Fibroblast of gingiva (primary cell): ENCODE measurements at regions not wholly inside any gene's neighbourhood (a gene's known extent, or its start where the extent isn't known, plus 50 kb on each side); places are given as distances from the start of the nearest gene placed in this dataset.

Source experiments
- DNase-seq: peaks from one replicate; pipeline ENCODE4 v3.0.0-alpha.2; 2011; ENCODE audit warnings: low read depth

GRCh38 chr10:117875793-117876192, 170.9 kb downstream of the RAB11FIP2 start:
- no peak for DNase-seq

- no peak for DNase-seq
These were observed 170.5 kb downstream of the RAB11FIP2 start for GRCh38 chr10:117876210-117876609.

GRCh38 chr10:117878626-117879025, 168.1 kb downstream of the RAB11FIP2 start:
- no peak for DNase-seq

DNA sequence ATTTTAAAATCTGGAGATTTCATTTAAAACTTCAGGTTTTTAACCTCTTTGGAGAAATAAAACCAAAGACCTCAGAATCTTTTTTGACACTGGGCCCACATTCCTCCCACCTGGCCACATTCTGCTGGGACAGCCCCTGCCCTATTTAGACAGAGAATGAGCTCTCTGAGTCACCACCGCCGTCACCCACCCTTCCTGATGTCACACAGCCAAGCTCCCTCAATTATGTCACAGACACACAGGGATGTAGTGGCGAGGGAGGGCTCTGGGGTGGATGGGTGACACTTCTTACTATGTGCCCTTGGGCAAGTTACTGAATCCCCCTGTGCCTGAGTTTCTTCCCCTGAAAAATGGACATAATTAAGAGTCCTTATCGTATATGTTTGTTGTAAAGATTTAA, 162.6 kb downstream of the RAB11FIP2 start:
- no peak for DNase-seq

GRCh38 chr10:117884592-117884991, 162.1 kb downstream of the RAB11FIP2 start:
- DNase-seq: no peak

- no peak for DNase-seq
These were observed 161.4 kb downstream of the RAB11FIP2 start for GRCh38 chr10:117885206-117885829.

DNA sequence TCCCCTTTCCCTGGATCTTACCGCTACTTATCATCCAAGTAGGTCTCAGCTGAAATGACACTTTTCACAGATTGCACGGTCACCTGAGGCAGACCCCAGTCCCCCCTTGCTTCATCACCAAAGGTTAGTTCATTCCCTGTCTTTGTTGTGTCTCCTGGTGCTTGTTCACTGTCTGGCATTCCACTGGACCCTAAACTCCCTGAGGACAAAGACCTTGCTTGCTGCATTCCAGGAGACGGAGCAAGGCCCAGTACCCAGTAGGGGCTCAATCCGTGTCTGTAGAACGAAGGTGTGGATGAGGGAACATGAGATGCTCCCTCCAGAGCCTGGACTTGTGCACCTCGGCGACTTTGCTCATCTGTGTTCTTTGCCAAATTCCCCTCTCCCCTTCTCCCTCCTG, 160.0 kb downstream of the RAB11FIP2 start:
- DNase-seq: no peak

DNA sequence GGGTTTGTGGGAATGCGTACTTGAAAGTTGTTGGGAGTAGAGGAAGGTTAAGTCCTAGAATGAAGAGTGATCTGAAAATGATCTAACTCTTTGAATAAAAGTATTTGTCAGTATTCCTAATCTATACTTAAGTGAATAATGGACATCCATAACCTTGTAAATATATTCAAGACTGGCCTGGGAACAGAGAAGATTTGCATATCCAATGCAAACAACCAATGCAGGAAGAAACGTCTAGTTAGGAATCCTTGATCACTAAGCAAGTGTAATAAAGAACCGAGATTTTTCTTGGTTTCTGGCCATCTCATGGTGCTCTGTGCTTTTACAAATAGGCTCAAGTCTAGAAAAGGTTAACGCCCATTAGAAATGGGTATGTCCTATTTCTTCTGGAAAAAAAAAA, 157.1 kb downstream of the RAB11FIP2 start:
- no peak for DNase-seq

DNA sequence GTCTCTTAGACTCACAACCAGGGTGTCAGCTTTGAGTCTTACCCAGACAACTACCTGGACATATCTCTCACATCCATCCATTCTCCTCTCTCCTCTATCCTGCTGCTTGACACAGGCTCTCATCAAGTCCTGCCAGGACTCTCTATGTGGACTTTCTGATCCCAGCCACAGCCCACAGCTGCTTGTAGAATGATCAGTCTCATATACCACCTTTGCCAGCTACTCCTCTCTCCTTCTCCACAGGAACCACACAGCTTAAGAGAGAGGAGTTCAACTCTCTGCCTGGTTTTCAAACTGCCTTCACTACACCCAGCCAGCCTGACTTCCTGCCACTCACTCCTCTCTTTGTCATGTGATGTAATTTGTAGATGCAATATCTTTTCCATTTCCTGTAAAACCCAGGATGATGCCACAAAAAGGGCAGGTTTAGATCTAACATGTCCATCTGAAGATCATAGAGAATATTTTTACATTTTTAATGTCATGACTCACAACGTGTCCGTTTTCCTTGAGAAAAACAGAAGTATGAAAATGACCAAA, 154.0 kb downstream of the RAB11FIP2 start:
- no peak for DNase-seq

DNA sequence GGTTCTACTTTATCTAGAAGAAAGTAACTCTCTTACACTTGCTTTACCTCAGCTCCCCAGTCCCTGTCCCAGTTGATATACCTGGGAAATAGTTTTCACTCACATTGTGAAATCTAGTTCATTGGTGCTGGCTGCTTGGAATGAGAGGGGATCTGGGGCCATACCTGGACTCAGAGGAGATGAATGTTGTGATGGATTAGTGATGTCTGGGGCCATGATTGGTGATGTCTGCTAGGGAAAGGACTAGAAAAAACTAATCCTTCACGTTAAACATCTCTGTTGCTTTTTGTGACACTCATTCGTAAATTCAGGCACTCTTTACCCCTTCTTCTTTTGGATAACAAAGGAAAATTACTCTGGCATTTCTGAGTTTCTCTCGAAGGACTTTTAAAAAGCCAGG, 152.4 kb downstream of the RAB11FIP2 start:
- no peak for DNase-seq

DNA sequence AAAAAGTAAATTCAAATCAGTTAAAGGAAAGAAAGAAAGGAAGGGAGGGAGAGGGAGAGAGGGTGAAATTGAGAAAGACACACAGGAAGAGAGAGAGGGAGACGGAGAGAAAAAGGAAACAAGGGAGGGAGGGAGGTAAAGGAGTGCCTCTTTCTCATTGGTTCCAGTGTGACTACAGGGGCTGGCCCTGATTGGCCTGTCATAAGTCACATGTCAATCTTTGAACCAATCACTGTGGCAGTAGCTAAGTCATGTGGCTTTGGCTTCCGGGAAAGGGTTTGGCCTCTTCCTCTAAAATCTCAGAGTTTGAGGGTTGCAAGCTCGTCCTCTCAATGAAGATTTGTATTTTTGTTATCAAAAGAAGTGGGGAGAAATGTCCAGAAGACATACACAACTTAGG, 150.2 kb downstream of the RAB11FIP2 start:
- no peak for DNase-seq

- DNase-seq: no peak
These were observed 147.5 kb downstream of the RAB11FIP2 start for GRCh38 chr10:117899181-117899683.

DNA sequence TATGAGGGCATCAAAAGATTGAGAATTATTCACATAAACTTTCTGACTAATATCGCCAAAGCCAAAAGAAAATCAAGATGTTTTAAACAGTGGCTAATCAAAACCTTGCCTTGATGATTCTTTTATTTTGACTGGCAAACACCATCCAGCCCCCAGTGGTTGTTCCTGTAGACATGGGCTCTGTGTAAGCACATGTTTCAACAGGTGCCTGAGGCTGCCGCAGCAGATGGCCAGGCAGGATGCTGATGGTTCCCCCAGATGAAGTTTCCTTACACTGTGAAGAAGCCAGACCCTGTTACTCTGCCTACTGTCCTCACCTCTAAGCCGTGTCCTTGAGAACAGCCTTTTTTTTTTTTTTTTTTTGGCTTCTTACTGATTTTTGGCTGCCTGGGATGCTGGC, 146.5 kb downstream of the RAB11FIP2 start:
- DNase-seq: no peak

DNA sequence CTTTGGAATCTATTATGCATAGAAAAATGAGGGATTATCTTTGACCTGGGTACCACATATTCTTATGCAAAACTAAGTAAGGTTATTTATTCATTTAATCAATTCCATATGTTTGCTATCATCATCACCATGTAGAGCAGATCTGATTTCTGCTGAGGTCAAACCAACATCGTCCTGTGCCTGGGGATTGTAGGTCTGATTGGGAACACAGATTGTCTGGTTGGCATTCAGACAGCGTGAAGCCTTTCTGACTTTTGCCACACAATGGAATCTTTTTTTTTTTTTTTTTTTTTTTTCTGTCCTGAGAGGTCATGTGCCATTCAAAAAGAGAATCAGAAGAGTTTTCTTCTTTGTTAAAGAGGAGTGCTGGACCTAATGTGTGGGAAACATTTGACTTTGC, 142.9 kb downstream of the RAB11FIP2 start:
- DNase-seq: no peak

DNA sequence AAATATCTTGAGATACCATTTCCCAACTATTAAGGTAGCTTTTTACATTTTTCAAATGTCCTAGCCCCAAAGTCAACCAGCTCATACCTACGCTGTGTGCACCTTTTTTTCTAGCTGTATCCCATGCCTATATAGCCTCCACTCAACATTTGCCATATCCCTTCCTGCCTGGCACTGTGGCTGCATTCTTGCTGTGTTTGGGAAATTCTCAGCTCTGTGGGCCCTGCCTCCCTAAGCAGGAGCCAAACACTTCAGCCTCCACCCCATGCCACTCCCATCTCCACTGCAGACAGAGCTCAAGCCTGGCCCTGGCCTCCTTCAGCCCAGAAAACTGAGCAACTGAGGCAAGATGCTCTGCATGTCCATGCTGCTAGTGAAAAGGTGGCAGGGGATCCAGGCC, 141.3 kb downstream of the RAB11FIP2 start:
- DNase-seq: no peak

DNA sequence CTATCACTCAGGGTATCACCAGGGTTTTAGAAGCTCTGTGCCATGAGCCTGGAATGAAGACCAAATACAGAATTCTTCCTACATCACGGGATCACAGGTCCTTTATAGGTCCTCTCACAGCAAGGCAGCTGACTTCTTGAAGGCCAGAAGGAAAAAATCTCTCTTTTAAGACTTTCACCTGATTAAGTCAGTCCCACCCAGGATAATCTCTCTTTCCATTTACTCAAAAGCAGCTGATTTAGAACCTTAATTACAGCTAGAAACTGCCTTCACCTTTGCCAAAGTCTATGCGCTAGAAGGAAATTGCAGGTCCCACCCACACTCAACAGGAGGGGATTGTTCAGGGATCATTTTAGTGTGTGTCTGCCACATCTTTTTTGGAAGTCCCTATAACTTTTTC, 135.1 kb downstream of the RAB11FIP2 start:
- DNase-seq: no peak

DNA sequence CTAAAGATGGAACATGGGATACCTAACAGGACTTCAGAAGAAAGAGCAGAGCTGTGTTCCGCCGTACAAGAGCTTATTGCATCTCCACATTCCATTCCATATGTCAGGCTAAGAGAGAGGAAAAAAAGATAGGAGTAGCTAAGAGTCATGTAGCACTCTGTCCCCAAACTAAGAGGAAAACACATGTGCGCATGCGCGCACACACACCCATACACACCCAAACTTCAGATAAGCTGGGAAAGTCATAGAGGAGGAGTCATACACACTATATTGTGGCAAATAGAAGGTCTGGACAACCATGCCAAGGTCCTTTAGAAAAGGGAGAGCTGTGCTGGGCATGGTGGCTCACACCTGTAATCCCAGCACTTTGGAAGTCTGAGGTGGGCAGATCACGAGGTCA, 132.4 kb downstream of the RAB11FIP2 start:
- no peak for DNase-seq

DNA sequence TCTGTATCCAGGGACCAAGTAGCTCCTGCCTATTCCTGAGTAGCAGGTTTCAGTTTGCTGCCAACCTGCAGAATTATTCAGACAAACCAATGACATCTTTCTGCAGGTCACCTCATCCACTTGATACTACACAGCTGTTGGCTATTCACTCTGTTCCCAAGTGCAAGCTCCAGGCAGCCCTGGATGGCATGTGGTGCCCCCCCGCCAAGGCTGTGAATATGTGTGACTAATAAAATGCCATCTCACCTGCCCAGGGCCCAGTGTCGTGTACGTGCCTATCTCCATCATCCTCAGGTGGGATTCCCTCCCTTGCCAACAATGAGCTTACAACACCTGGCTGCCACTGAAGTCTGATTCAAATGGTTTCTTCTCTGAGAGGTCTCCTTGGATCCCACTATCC, 125.8 kb downstream of the RAB11FIP2 start:
- DNase-seq: no peak

DNA sequence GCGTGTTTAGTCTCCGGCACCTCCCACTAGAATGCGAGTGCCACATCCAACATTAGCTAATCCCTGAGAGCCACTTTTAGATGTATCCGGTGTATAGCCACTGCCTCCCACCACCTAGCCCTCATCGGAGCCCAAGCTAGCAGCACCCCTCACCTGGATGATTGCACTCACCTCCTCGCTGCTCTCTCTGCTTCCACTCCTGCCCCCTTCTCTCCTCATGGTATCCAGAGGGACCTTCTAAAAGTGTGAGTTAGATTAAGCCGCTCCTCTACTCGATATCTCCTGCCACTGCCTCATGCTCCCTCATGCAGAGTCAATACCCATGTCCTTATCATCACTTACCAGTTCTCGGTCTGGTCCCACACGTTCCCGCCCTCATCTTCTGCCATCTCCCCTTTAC, 125.3 kb downstream of the RAB11FIP2 start:
- DNase-seq: no peak

DNA sequence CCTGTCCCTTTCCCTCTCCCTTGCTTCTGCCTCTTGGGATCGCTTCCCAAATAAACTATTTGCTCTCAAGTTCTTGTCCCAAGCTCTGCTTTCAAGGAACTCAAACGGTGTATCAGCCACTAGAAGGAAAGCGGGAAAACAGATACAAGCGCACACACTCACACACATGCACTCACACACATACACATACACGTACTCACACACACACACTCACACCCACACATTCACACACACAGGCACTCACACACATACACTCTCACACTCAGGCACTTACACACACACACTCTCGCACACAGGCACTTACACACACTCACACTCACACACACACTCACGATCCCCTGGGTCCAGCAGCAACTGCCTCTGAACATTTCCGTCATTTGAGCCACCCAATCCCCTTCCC, 121.9 kb downstream of the RAB11FIP2 start:
- no peak for DNase-seq

- DNase-seq: no peak
These were observed 121.4 kb downstream of the RAB11FIP2 start for GRCh38 chr10:117925369-117925768.

DNA sequence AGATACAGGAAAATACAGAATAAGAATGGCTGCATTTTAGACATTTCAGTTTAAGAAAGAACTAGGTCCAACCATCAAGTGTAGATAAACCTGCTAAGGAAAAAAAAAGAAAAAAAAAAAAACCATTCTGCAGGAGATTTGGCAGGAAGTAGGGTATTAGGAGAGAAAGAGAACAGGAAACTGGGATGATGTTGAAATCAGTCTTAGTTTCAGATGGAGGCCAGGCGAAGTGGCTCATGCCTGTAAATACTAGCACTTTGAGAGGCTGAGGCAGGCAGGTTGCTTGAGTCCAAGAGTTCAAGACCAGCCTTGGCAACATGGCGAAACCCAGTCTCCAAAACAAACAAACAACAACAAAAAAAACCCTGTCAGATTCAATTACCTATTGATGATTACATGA, 120.2 kb downstream of the RAB11FIP2 start:
- no peak for DNase-seq

DNA sequence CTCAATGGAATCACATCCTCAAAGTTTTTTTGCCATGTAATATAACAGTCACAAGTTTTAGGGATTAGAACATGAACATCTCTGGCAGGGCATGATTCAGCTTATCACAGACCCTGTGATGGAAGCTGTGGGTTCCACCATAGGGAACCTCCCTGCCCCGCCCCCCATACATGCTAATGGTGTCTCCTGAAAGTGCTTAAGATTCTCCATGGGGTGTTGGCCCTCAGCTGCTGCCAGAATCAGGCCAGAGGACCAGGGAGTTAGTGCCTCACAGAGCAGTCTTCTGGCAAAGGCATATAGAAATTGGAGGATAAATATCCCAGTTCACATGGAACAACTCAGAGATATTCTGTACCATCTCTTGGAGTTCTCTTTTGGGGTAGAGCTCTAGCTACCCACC, 119.4 kb downstream of the RAB11FIP2 start:
- no peak for DNase-seq

DNA sequence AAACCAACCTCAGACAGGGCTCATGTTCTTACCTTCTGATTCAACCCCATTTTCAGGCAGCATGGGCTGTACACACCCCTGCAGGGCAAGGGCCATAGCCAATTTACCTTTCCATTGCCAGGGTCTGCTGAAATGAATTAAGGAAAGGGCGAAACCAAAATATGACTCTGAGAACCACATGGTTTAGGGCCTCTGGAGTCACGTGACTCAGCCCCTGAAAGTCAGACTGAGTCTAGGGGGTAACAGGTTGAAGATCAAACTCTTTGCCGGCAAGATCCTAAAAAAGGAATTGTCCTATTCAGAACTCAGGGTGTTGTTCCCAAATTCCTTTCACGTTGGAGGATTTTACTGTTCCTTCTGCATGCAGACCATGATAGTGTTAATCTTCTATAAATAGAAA, 118.9 kb downstream of the RAB11FIP2 start:
- no peak for DNase-seq
